Smooth muscle cell (in vitro differentiated cells): ENCODE measurements at regions not wholly inside any gene's neighbourhood (a gene's known extent, or its start where the extent isn't known, plus 50 kb on each side); places are given as distances from the start of the nearest gene placed in this dataset.

ENCODE experiments used
- DNase-seq: peaks from one replicate; lab custom pipeline; 2025; ENCODE audit not compliant: unreplicated experiment; lab: John Stamatoyannopoulos, UW
- H2AFZ ChIP-seq: fragments of 200-600 bp; sonication (generic); 2 replicates; pipeline ENCODE4 v1.6.0; 2016; ENCODE audit warnings: antibody characterized with exemption, low read depth, mild to moderate bottlenecking
- H3F3A ChIP-seq: fragments of 200-600 bp; sonication (generic); 2 replicates; pipeline ENCODE4 v1.6.0; 2017; ENCODE audit warnings: antibody characterized with exemption, low read depth
- H3K27ac ChIP-seq: fragments of 200-600 bp; sonication (generic); 2 replicates; pipeline ENCODE4 v1.5.1; 2016; ENCODE audit warnings: low read depth, mild to moderate bottlenecking
- H3K27me3 ChIP-seq: fragments of 200-600 bp; sonication (generic); 2 replicates; pipeline ENCODE4 v1.6.1; 2016; ENCODE audit warnings: low read depth, mild to moderate bottlenecking
- H3K36me3 ChIP-seq: fragments of 200-600 bp; sonication (generic); 2 replicates; pipeline ENCODE4 v1.5.1; 2016; ENCODE audit warnings: low read depth
- H3K4me1 ChIP-seq: fragments of 200-600 bp; sonication (generic); 2 replicates; pipeline ENCODE4 v1.5.1; 2016; ENCODE audit warnings: low read depth
- H3K4me2 ChIP-seq: fragments of 200-600 bp; sonication (generic); 2 replicates; pipeline ENCODE4 v1.6.0; 2016; ENCODE audit warnings: mild to moderate bottlenecking
- H3K4me3 ChIP-seq: fragments of 200-600 bp; sonication (generic); 2 replicates; pipeline ENCODE4 v1.5.1; 2016; ENCODE audit warnings: mild to moderate bottlenecking
- H3K79me2 ChIP-seq: fragments of 200-600 bp; sonication (generic); 2 replicates; pipeline ENCODE4 v1.6.0; 2016; ENCODE audit warnings: low read depth, mild to moderate bottlenecking
- H3K9ac ChIP-seq: fragments of 200-600 bp; sonication (generic); 2 replicates; pipeline ENCODE4 v1.6.0; 2016; ENCODE audit warnings: low read depth
- H3K9me3 ChIP-seq: fragments of 200-600 bp; sonication (generic); replicated peaks from 2 replicates; pipeline ENCODE4 v1.5.1; 2016; ENCODE audit warnings: low read depth
- H4K20me1 ChIP-seq: fragments of 200-600 bp; sonication (generic); 2 replicates; pipeline ENCODE4 v1.6.0; 2016; ENCODE audit warnings: low read depth
- CTCF ChIP-seq: fragments of 200-600 bp; sonication (generic); IDR thresholded peaks from 2 replicates; pipeline ENCODE4 v1.5.1; 2017; ENCODE audit warnings: borderline replicate concordance, mild to moderate bottlenecking, antibody characterized with exemption; ENCODE audit not compliant: insufficient read depth, poor library complexity, severe bottlenecking
- WGBS: methylation state at CpG from one replicate; pipeline ENCODE4 v1.1.7; 2016; ENCODE audit warnings: low lambda C conversion rate; 5-methylcytosine and 5-hydroxymethylcytosine counted together

GRCh38 chr1:201749059-201749690 is 79.8 kb upstream of the IPO9 start:
- Histone ChIP-seq H4K20me1 (peaks cover 48% of the 10 kb centered on the region), H3K27me3 (no peaks in the 10 kb centered on the region), H3K36me3 (no peaks in the 10 kb centered on the region), H2AFZ (no peak overlapping the region), H3K4me2 (peak overlapping the region; percentile 67), H3K79me2 (peaks cover 83% of the 10 kb centered on the region), H3K9ac (peak overlapping the region; percentile 17), H3K27ac (peak overlapping the region; percentile 84), H3K9me3 (no peaks in the 10 kb centered on the region), H3F3A (peaks cover 35% of the 10 kb centered on the region), H3K4me3 (no peak overlapping the region), H3K4me1 (peaks cover 87% of the 10 kb centered on the region)
- no peak for DNase-seq
- WGBS: 88% methylated on average over 6 of the region's 6 CpGs
- no peak for TF ChIP-seq CTCF

- Histone ChIP-seq H3K27ac (peak overlapping the region; percentile 84), H3K79me2 (peaks cover 90% of the 10 kb centered on the region), H3K4me3 (no peak overlapping the region), H2AFZ (no peak overlapping the region), H3K27me3 (no peaks in the 10 kb centered on the region), H3K9ac (no peak overlapping the region), H4K20me1 (peaks cover 41% of the 10 kb centered on the region), H3K4me2 (peak overlapping the region; percentile 69), H3F3A (peaks cover 33% of the 10 kb centered on the region), H3K4me1 (peaks cover 87% of the 10 kb centered on the region), H3K9me3 (no peaks in the 10 kb centered on the region), H3K36me3 (no peaks in the 10 kb centered on the region)
- no peak for DNase-seq
- 56% methylated on average over 3 of the region's 3 CpGs for WGBS
- TF ChIP-seq CTCF: no peak
These were observed 78.8 kb upstream of the IPO9 start for GRCh38 chr1:201750120-201750519.

- H4K20me1 ChIP-seq: peaks cover 33% of the 10 kb centered on the region
- H3K4me2 ChIP-seq: peak overlapping the region; percentile 69
- peaks cover 39% of the 10 kb centered on the region for H3F3A ChIP-seq
- H3K9ac ChIP-seq: no peak overlapping the region
- TF ChIP-seq CTCF: no peak
- no peak for DNase-seq
- H3K27me3 ChIP-seq: no peaks in the 10 kb centered on the region
- no peaks in the 10 kb centered on the region for H3K36me3 ChIP-seq
- peaks cover 90% of the 10 kb centered on the region for H3K4me1 ChIP-seq
- no peak overlapping the region for H2AFZ ChIP-seq
- peaks cover 86% of the 10 kb centered on the region for H3K79me2 ChIP-seq
- no peaks in the 10 kb centered on the region for H3K9me3 ChIP-seq
- no peak overlapping the region for H3K4me3 ChIP-seq
- WGBS: 26% methylated on average over 1 of the region's 1 CpG
- peak overlapping the region; percentile 84 for H3K27ac ChIP-seq
These were observed 78.0 kb upstream of the IPO9 start for GRCh38 chr1:201750934-201751333.

- TF ChIP-seq CTCF: no peak
- Histone ChIP-seq H3K36me3 (no peaks in the 10 kb centered on the region), H3K9me3 (no peaks in the 10 kb centered on the region), H3K9ac (no peak overlapping the region), H3K4me3 (no peak overlapping the region), H3K4me1 (peaks cover 97% of the 10 kb centered on the region), H3K79me2 (peaks cover 76% of the 10 kb centered on the region), H3K27ac (peak overlapping the region; percentile 84), H2AFZ (no peak overlapping the region), H4K20me1 (peaks cover 27% of the 10 kb centered on the region), H3K27me3 (no peaks in the 10 kb centered on the region), H3F3A (peaks cover 39% of the 10 kb centered on the region), H3K4me2 (peak overlapping the region; percentile 69)
- 43% methylated on average over 4 of the region's 4 CpGs for WGBS
- DNase-seq: no peak
These were observed 77.1 kb upstream of the IPO9 start for GRCh38 chr1:201751872-201752271.
